Endothelial cell of umbilical vein (primary cell): ENCODE measurements at regions not wholly inside any gene's neighbourhood (a gene's known extent, or its start where the extent isn't known, plus 50 kb on each side); places are given as distances from the start of the nearest gene placed in this dataset.

Source experiments
- BruUV-seq: library from RNA; stranded (reverse); fragments of 400-500 nt; replicated peaks from 2 replicates; lab custom pipeline; 2021; lab: Mats Ljungman, UMichigan
- CTCF ChIA-PET: fragments of 300-600, 350-600 bp; sonication (Branson Sonifier 250); formaldehyde crosslinking; loops from one replicate; lab custom pipeline; 2021; ENCODE audit warnings: antibody characterized with exemption, inconsistent platforms; lab: Charles Lee
- POLR2A ChIA-PET: fragments of 300-600, 350-600 bp; sonication (Branson Sonifier 250); formaldehyde crosslinking; loops from one replicate; lab custom pipeline; 2021; ENCODE audit warnings: antibody characterized with exemption, inconsistent platforms; lab: Charles Lee
- DNase-seq: peaks from one replicate; pipeline ENCODE4 v3.0.0-alpha.2; 2011; ENCODE audit warnings: low read depth, low spot score
- FAIRE-seq: peaks from 2 replicates; lab custom pipeline; 2011; peaks lifted over from hg19 to GRCh38; lab: Jason Lieb, UNC
- H2AFZ ChIP-seq: 2 replicates; pipeline ENCODE4 v1.6.0; 2012; ENCODE audit warnings: low read depth, low read length, control low read depth, inconsistent platforms
- H3K27ac ChIP-seq: 2 replicates; pipeline ENCODE4 v1.5.1; 2011; ENCODE audit warnings: low read depth, mild to moderate bottlenecking, control low read depth, low read length, moderate library complexity; ENCODE audit not compliant: insufficient read depth
- H3K27me3 ChIP-seq, 2 experiments: 2 replicates each; pipeline versions ENCODE4 v1.6.0 to v1.6.1; 2011; ENCODE audit warnings: low read length in 2 of 2, mixed read lengths in 1 of 2; ENCODE audit not compliant: control insufficient read depth in 2 of 2, insufficient read depth in 2 of 2
- H3K36me3 ChIP-seq, 2 experiments: 2 replicates in 1 of 2; 3 replicates in 1 of 2; pipeline ENCODE4 v1.5.1; 2011; ENCODE audit warnings: low read length in 2 of 2, mild to moderate bottlenecking in 1 of 2, moderate library complexity in 1 of 2; ENCODE audit not compliant: control insufficient read depth in 2 of 2, insufficient read depth in 2 of 2; ENCODE audit errors: extremely low read depth in 1 of 2
- H3K4me1 ChIP-seq: 3 replicates; pipeline ENCODE4 v1.5.1; 2011; ENCODE audit warnings: mild to moderate bottlenecking, low read length; ENCODE audit not compliant: control insufficient read depth, insufficient read depth; ENCODE audit errors: extremely low read depth
- H3K4me2 ChIP-seq: 2 replicates; pipeline ENCODE4 v1.6.1; 2011; ENCODE audit warnings: low read length, control low read depth, mixed read lengths; ENCODE audit not compliant: insufficient read depth
- H3K4me3 ChIP-seq, 3 experiments: fragments of 200-600 bp in 1 of 3; sonication (generic), shearing (Covaris generic) in 1 of 3; replicated peaks in 1 of 3; 2 replicates each; pipeline ENCODE4 v1.5.1; 2011 to 2016; ENCODE audit warnings: control low read depth in 3 of 3, low read length in 3 of 3, mild to moderate bottlenecking in 2 of 3, inconsistent platforms in 1 of 3, low read depth in 1 of 3, moderate library complexity in 1 of 3; ENCODE audit not compliant: insufficient read depth in 1 of 3
- H3K79me2 ChIP-seq: 2 replicates; pipeline ENCODE4 v1.6.0; 2012; ENCODE audit warnings: low read length, inconsistent platforms; ENCODE audit not compliant: control insufficient read depth, insufficient read depth
- H3K9ac ChIP-seq: replicated peaks from 2 replicates; pipeline ENCODE3; 2011; ENCODE audit warnings: low read length, control low read depth; ENCODE audit not compliant: insufficient read depth; ENCODE audit errors: extremely low read depth
- H3K9me1 ChIP-seq: replicated peaks from 3 replicates; pipeline ENCODE4 v1.6.0; 2011; ENCODE audit warnings: mild to moderate bottlenecking, low read length; ENCODE audit not compliant: control insufficient read depth, insufficient read depth; ENCODE audit errors: extremely low read depth
- H3K9me3 ChIP-seq: replicated peaks from 2 replicates; pipeline ENCODE4 v1.5.1; 2012; ENCODE audit warnings: low read length, inconsistent platforms; ENCODE audit not compliant: control insufficient read depth, insufficient read depth
- H4K20me1 ChIP-seq: replicated peaks from 2 replicates; pipeline ENCODE3; 2011; ENCODE audit warnings: mild to moderate bottlenecking, low read length; ENCODE audit not compliant: control insufficient read depth, insufficient read depth; ENCODE audit errors: extremely low read depth
- CTCF ChIP-seq, 2 donors: IDR thresholded peaks; 1 replicate in 1 of 2; 2 replicates in 1 of 2; pipeline ENCODE4 v1.5.1; 2011; ENCODE audit warnings: low read length in 2 of 2, mild to moderate bottlenecking in 2 of 2, moderate library complexity in 2 of 2, control low read depth in 1 of 2, inconsistent platforms in 1 of 2, low read depth in 1 of 2; ENCODE audit not compliant: insufficient read depth in 1 of 2; ENCODE audit errors: extremely low read depth in 1 of 2
- EZH2 ChIP-seq: IDR thresholded peaks from 2 replicates; pipeline ENCODE4 v1.6.1; 2012; ENCODE audit warnings: borderline replicate concordance, low read depth, mild to moderate bottlenecking, moderate library complexity, low read length, inconsistent platforms; ENCODE audit not compliant: severe bottlenecking
- GATA2 ChIP-seq: IDR thresholded peaks from 2 replicates; pipeline ENCODE4 v1.7.0; 2011; ENCODE audit warnings: low read depth, mild to moderate bottlenecking, moderate library complexity, mixed read lengths, low read length; ENCODE audit not compliant: insufficient read length, insufficient read depth
- JUN ChIP-seq: IDR thresholded peaks from 2 replicates; pipeline ENCODE4 v1.6.1; 2011; ENCODE audit warnings: borderline replicate concordance, low read depth; ENCODE audit not compliant: insufficient read length, insufficient read depth
- MAX ChIP-seq: IDR thresholded peaks from 2 replicates; pipeline ENCODE4 v1.6.1; 2011; ENCODE audit not compliant: insufficient read depth, insufficient read length
- MYC ChIP-seq: IDR thresholded peaks from one replicate; pipeline ENCODE4 v1.6.1; 2011; ENCODE audit warnings: mild to moderate bottlenecking, low read depth, low read length
- dilution Hi-C: fragments of 300-500 bp; cut with MboI; formaldehyde crosslinking; loops from one replicate; pipeline ENCODE4 v1.15.0; 2019; ENCODE audit warnings: low sequenced_read_pairs; ENCODE audit not compliant: extremely low pct_ligation_motif_present
- intact Hi-C: fragments of 100-400 bp; cut with micrococcal nuclease; formaldehyde crosslinking; loops from one replicate; pipeline ENCODE4 v1.10.0; 2022

GRCh38 chr1:43042127-43042526, 83.5 kb upstream of the SLC2A1 start:
- H3K4me1 ChIP-seq = no peaks in the 10 kb centered on the region
- FAIRE-seq = no peak
- H3K79me2 ChIP-seq = no peaks in the 10 kb centered on the region
- H4K20me1 ChIP-seq = no peaks in the 10 kb centered on the region
- H3K27ac ChIP-seq = no peak overlapping the region
- ChIA-PET POLR2A (no interaction called here), CTCF (interaction anchor here (1.7 to 2.7 kb wide), 2 partner anchors 31 to 129 kb away, joined by 7 to 8 read pairs; no protein-coding TSS in a partner anchor)
- no peak overlapping the region for H3K9ac ChIP-seq
- no peak for DNase-seq
- dilution Hi-C loops (no loop called here), intact Hi-C loops (no loop called here)
- no peak overlapping the region for H3K4me2 ChIP-seq
- no peaks in the 10 kb centered on the region for H3K36me3 ChIP-seq
- no peaks in the 10 kb centered on the region for H3K9me3 ChIP-seq
- H3K4me3 ChIP-seq = no peak overlapping the region
- no TSS peak for BruUV-seq
- peaks cover 0 to 10% of the 10 kb centered on the region in 2 experiments for H3K27me3 ChIP-seq
- no peak overlapping the region for H2AFZ ChIP-seq
- TF ChIP-seq GATA2 = no peak
- no peak for TF ChIP-seq CTCF (IDR thresholded peaks at IDR 0.05; ENCODE audit: extremely low read depth in 1 of 2, insufficient read depth in 1 of 2, low read depth in 1 of 2, low read length in 2 of 2)
- TF ChIP-seq EZH2 = no peak
- no peak for TF ChIP-seq MYC
- no peak for TF ChIP-seq JUN
- no peak for TF ChIP-seq MAX
- no peaks in the 10 kb centered on the region for H3K9me1 ChIP-seq
